ENCODE measurements at regions not wholly inside any gene's neighbourhood (a gene's known extent, or its start where the extent isn't known, plus 50 kb on each side); places are given as distances from the start of the nearest gene placed in this dataset.

DNA sequence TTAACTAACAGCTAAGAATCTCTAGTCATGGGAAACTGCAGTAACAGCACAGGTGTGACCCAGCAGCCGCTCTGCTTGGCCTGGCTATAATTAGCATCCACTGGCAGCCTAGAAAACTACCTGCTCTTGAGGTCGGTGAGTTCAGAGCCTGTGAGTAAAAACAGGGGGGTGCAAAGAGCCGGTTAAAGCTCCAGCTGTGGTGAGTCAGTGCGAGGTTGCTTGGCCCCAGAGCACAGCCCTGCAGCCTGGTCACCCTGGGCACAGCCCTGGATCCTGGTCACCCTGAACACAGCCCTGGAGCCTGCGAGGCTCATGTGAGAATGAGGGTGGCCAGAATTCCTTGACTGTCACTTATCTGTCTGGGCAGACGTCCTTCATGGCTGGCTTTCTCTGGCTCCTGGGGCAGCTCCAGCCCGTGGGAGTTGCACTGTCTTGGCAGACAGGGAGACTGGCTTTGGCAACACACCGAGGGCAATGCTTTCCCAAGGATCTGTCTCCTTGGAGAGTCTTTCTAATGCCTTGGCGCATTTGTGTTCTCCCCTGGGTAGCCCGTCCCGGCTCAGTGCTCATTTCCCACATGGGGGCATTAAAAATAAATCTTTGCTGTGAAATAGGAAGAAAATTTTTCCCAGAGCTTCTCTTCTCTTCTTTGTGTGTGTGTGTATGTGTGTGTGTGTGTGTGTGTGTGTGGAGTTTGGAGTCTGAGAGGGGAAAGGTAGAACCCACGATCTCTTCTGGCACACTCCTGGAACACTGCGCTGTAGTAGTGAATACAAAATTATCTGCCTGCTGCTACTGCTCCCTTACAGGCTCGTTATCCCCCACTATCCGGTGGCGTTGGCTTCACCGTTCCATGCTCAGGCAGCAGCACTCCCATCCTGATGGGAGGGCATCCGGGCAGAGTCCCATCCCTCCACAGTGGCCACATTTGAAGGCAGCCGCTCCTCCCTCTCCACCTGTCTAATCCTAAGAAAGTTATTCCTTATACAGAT is 250.2 kb upstream of the MEX3C start:
- TF ChIP-seq, protein P1, sequence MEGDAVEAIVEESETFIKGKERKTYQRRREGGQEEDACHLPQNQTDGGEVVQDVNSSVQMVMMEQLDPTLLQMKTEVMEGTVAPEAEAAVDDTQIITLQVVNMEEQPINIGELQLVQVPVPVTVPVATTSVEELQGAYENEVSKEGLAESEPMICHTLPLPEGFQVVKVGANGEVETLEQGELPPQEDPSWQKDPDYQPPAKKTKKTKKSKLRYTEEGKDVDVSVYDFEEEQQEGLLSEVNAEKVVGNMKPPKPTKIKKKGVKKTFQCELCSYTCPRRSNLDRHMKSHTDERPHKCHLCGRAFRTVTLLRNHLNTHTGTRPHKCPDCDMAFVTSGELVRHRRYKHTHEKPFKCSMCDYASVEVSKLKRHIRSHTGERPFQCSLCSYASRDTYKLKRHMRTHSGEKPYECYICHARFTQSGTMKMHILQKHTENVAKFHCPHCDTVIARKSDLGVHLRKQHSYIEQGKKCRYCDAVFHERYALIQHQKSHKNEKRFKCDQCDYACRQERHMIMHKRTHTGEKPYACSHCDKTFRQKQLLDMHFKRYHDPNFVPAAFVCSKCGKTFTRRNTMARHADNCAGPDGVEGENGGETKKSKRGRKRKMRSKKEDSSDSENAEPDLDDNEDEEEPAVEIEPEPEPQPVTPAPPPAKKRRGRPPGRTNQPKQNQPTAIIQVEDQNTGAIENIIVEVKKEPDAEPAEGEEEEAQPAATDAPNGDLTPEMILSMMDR (conservative IDR thresholded peaks at IDR 0.05; ENCODE audit: low read length), result no peak
- TF ChIP-seq EZH2phosphoT487 (IDR thresholded peaks at IDR 0.05; ENCODE audit: borderline replicate concordance, low read depth, low read length), result no peak

All from OCI-LY7 (cell line).